ENCODE measurements at regions not wholly inside any gene's neighbourhood (a gene's known extent, or its start where the extent isn't known, plus 50 kb on each side); places are given as distances from the start of the nearest gene placed in this dataset.

DNA sequence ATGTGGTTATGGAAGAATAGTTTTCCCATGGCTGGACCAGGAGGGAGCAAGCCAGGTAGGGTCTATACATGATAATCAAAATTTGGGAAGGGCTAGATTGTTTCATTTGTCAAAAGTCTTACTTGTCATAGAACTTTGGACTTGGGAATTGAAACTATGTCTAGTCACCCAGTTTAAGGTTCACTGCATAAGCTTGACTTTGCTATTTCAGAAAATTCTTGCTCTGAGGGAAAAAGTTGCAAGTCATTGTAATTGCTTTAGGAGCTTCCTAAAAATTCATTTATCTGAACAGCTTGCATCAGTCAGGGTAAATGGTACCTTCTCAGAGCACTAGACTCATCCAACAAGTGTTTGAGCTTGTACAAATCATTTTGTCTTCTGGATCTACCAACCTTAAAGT is 1194.7 kb downstream of the GALC start:
- no peak for DNase-seq (ENCODE audit: low read depth)

GRCh38 chr14:86797075-86797351 is 1196.0 kb downstream of the GALC start:
- TF ChIP-seq CTCF (IDR thresholded peaks at IDR 0.05; ENCODE audit: low read depth, low read length, missing control alignments): no peak
- no peak for DNase-seq (ENCODE audit: low read depth)
- H3K4me3 ChIP-seq (ENCODE audit: low read depth, low read length): no peak overlapping the region

More for the DNA sequence above, 1194.7 kb downstream of the GALC start:
- no peak for TF ChIP-seq CTCF (IDR thresholded peaks at IDR 0.05; ENCODE audit: low read depth, low read length, missing control alignments)
- H3K4me3 ChIP-seq (ENCODE audit: low read depth, low read length): no peak overlapping the region

- H3K4me3 ChIP-seq (ENCODE audit: low read depth, low read length): no peak overlapping the region
- TF ChIP-seq CTCF (IDR thresholded peaks at IDR 0.05; ENCODE audit: low read depth, low read length, missing control alignments): no peak
- no peak for DNase-seq (ENCODE audit: low read depth)
Measured at GRCh38 chr14:86796221-86797074, 1196.5 kb downstream of the GALC start.

GRCh38 chr14:86794689-86795088 is 1198.3 kb downstream of the GALC start:
- TF ChIP-seq CTCF (IDR thresholded peaks at IDR 0.05; ENCODE audit: low read depth, low read length, missing control alignments): no peak
- no peak overlapping the region for H3K4me3 ChIP-seq (ENCODE audit: low read depth, low read length)
- DNase-seq (ENCODE audit: low read depth): no peak

DNA sequence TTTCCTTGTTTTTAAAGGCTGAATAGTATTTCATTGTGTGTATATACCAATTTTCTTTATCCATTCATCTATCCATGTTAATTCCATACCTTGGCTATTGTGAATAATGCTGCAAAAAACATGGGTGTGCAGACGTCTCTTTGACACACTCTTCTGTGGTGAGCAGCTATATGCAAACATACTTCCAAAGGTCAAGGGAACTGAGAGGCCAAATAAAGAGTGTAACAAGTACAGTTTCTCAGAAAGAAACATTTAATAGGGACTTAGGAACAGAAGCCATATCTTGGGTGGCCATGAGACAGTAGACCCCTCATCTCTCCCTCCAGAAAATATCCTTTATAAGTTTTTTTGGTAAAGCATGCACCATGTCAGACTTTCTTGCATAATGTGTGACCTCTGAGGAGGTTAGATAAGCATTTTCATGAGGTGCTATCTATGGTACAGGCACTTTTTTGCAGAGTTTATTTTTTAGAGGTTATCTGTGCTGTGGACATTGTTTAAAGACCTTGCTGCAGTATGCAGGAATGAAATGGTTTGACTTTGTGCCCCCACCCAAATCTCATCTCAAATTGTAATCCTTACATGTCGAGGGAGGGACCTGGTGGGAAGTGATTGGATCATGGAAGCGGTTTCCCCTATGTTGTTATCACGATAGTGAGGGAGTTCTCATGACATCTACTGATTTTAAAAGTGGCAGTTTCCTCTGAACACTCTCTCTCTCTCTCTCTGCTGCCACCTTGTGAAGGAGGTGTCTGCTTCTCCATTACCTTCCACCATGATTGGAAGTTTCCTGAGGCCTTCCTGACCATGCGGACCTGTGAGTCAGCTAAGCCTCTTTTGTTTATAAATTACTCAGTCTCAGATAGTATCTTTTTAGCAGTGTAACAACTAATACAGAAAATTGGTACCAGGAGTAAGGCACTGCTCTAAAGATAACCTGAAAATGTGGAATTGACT is 1202.3 kb downstream of the GALC start:
- no peak overlapping the region for H3K4me3 ChIP-seq (ENCODE audit: low read depth, low read length)
- no peak for DNase-seq (ENCODE audit: low read depth)
- no peak for TF ChIP-seq CTCF (IDR thresholded peaks at IDR 0.05; ENCODE audit: low read depth, low read length, missing control alignments)

GRCh38 chr14:86788224-86788623 is 1204.8 kb downstream of the GALC start:
- no peak for TF ChIP-seq CTCF (IDR thresholded peaks at IDR 0.05; ENCODE audit: low read depth, low read length, missing control alignments)
- no peak for DNase-seq (ENCODE audit: low read depth)
- no peak overlapping the region for H3K4me3 ChIP-seq (ENCODE audit: low read depth, low read length)
